ENCODE measurements at regions not wholly inside any gene's neighbourhood (a gene's known extent, or its start where the extent isn't known, plus 50 kb on each side); places are given as distances from the start of the nearest gene placed in this dataset.
A peak's percentile ranks its signal among the peaks of the same experiment; 100 is the strongest.
"Not testable (repeated sequence)": the region's sequence is repeated elsewhere in the genome, so short reads cannot be mapped to it uniquely, and the experiment has no call there.

DNA sequence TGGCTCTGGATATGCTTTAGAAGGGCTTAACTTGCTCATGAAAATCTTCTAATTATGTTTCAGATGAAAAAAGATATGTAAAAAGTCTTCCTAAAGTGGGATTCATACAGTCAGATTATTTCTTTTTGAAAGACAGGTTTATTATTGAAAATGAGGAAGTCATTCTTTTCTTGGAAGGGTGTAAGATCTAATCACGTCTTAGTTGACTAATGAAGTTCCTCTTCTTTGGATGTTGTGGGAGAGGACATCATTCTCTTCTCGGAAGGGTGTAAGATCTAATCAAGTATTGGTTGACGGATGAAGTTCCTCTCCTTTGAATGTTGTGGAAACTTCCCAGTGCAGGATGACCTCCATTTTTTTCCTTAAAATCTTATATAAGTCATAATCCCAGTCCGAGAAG is 74.9 kb downstream of the ALG10 start:
- Histone ChIP-seq H3K4me1 (replicated peaks) (no peaks in the 10 kb centered on the region), H3K36me3 (no peaks in the 10 kb centered on the region), H3K9me3 (replicated peaks) (no peaks in the 10 kb centered on the region), H3K27me3 (replicated peaks) (no peaks in the 10 kb centered on the region), H3K27ac (no peak overlapping the region), H3K4me3 (no peak overlapping the region)
- DNase-seq (ENCODE audit: low read depth in 1 of 2, low spot score in 2 of 2), result no peak

GRCh38 chr12:34105392-34105933 is 83.2 kb downstream of the ALG10 start:
- Histone ChIP-seq H3K4me1 (replicated peaks) (no peaks in the 10 kb centered on the region), H3K27ac (no peak overlapping the region), H3K4me3 (no peak overlapping the region), H3K9me3 (replicated peaks) (peaks cover 6% of the 10 kb centered on the region; the same call in 1 of the 2 replicates), H3K27me3 (replicated peaks) (no peaks in the 10 kb centered on the region), H3K36me3 (no peaks in the 10 kb centered on the region)
- DNase-seq (ENCODE audit: low read depth in 1 of 2, low spot score in 2 of 2), result no peak

GRCh38 chr12:34106172-34106571 is 83.9 kb downstream of the ALG10 start:
- H3K4me3 ChIP-seq, result no peak overlapping the region
- no peak for DNase-seq (ENCODE audit: low read depth in 1 of 2, low spot score in 2 of 2)

GRCh38 chr12:34107016-34107415 is 84.7 kb downstream of the ALG10 start:
- Histone ChIP-seq H3K9me3 (replicated peaks) (peaks cover 6% of the 10 kb centered on the region; the same call in 1 of the 2 replicates), H3K27ac (no peak overlapping the region), H3K36me3 (no peaks in the 10 kb centered on the region), H3K27me3 (replicated peaks) (no peaks in the 10 kb centered on the region), H3K4me1 (replicated peaks) (no peaks in the 10 kb centered on the region), H3K4me3 (no peak overlapping the region)
- DNase-seq (ENCODE audit: low read depth in 1 of 2, low spot score in 2 of 2), result no peak

More at GRCh38 chr12:34106172-34106571, 83.9 kb downstream of the ALG10 start:
- no peaks in the 10 kb centered on the region for H3K36me3 ChIP-seq
- H3K4me1 ChIP-seq (replicated peaks), result no peaks in the 10 kb centered on the region
- H3K9me3 ChIP-seq (replicated peaks), result peaks cover 6% of the 10 kb centered on the region; the same call in 1 of the 2 replicates
- H3K27ac ChIP-seq, result no peak overlapping the region
- no peaks in the 10 kb centered on the region for H3K27me3 ChIP-seq (replicated peaks)

GRCh38 chr12:34107781-34108404 is 85.6 kb downstream of the ALG10 start:
- Histone ChIP-seq H3K9me3 (replicated peaks) (peaks cover 6% of the 10 kb centered on the region; the same call in 1 of the 2 replicates), H3K27me3 (replicated peaks) (no peaks in the 10 kb centered on the region), H3K4me1 (replicated peaks) (no peaks in the 10 kb centered on the region), H3K27ac (no peak overlapping the region), H3K36me3 (no peaks in the 10 kb centered on the region), H3K4me3 (no peak overlapping the region)
- DNase-seq (ENCODE audit: low read depth in 1 of 2, low spot score in 2 of 2), result no peak

- Histone ChIP-seq H3K27ac (no peak overlapping the region), H3K4me1 (replicated peaks) (no peaks in the 10 kb centered on the region), H3K9me3 (replicated peaks) (peaks cover 6% of the 10 kb centered on the region; the same call in 1 of the 2 replicates), H3K36me3 (no peaks in the 10 kb centered on the region), H3K4me3 (no peak overlapping the region), H3K27me3 (replicated peaks) (no peaks in the 10 kb centered on the region)
- DNase-seq (ENCODE audit: low read depth in 1 of 2, low spot score in 2 of 2), result no peak
Observed at GRCh38 chr12:34108405-34108803, 86.1 kb downstream of the ALG10 start.

- no peaks in the 10 kb centered on the region for H3K36me3 ChIP-seq
- H3K27ac ChIP-seq, result no peak overlapping the region
- DNase-seq (ENCODE audit: low read depth in 1 of 2, low spot score in 2 of 2), result no peak
- no peaks in the 10 kb centered on the region for H3K4me1 ChIP-seq (replicated peaks)
- H3K4me3 ChIP-seq, result no peak overlapping the region
- H3K27me3 ChIP-seq (replicated peaks), result no peaks in the 10 kb centered on the region
- peaks cover 6% of the 10 kb centered on the region; the same call in 1 of the 2 replicates for H3K9me3 ChIP-seq (replicated peaks)
Observed at GRCh38 chr12:34108967-34109366, 86.7 kb downstream of the ALG10 start.

- H3K9me3 ChIP-seq (replicated peaks), result peaks cover 6% of the 10 kb centered on the region; the same call in 1 of the 2 replicates
- H3K27ac ChIP-seq, result no peak overlapping the region
- no peak for DNase-seq (ENCODE audit: low read depth in 1 of 2, low spot score in 2 of 2)
- no peaks in the 10 kb centered on the region for H3K4me1 ChIP-seq (replicated peaks)
- H3K36me3 ChIP-seq, result no peaks in the 10 kb centered on the region
- no peaks in the 10 kb centered on the region for H3K27me3 ChIP-seq (replicated peaks)
- no peak overlapping the region for H3K4me3 ChIP-seq
Observed at GRCh38 chr12:34109390-34109789, 87.1 kb downstream of the ALG10 start.

DNA sequence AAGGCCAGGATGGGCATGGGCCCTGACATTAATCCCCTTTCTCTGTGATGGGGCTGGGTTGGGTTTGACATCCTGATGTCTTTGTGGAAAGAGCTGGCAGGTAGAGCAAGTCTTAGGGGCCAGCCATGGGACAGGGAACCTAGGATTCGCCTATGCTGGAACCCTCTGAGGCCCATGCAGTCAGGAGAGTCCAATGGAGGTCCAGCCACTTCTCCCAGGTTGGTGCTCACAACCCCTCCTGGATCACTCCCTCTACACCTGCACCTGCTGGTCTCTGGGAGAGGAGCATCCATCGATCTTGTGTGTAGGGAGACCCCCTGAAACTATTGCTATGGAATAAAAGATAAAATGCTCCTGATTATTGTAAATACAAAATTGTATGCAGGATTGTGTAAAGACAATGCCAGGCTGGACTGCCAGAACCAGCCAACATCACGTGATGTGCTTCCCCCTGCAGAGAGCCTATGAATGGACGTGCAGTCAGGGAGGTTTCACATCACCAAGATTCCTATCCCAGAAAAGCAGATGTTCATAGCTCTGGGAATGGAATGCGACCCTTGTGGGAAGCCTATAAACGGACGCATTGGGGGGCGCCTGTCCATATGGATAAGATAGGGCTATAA is 87.7 kb downstream of the ALG10 start:
- H3K27me3 ChIP-seq (replicated peaks); DNase-seq (ENCODE audit: low read depth in 1 of 2, low spot score in 2 of 2); H3K36me3 ChIP-seq; H3K4me3 ChIP-seq; H3K27ac ChIP-seq; H3K9me3 ChIP-seq (replicated peaks); H3K4me1 ChIP-seq (replicated peaks): not testable (repeated sequence)

GRCh38 chr12:34119366-34119765 is 97.1 kb downstream of the ALG10 start:
- Histone ChIP-seq H3K4me3 (no peak overlapping the region), H3K36me3 (no peaks in the 10 kb centered on the region), H3K4me1 (replicated peaks) (no peaks in the 10 kb centered on the region), H3K9me3 (replicated peaks) (no peaks in the 10 kb centered on the region), H3K27ac (no peak overlapping the region), H3K27me3 (replicated peaks) (no peaks in the 10 kb centered on the region)
- no peak for DNase-seq (ENCODE audit: low read depth in 1 of 2, low spot score in 2 of 2)

GRCh38 chr12:34121360-34121759 is 99.1 kb downstream of the ALG10 start:
- no peaks in the 10 kb centered on the region for H3K36me3 ChIP-seq
- H3K27me3 ChIP-seq (replicated peaks), result no peaks in the 10 kb centered on the region
- no peak overlapping the region for H3K27ac ChIP-seq

GRCh38 chr12:34123092-34123491 is 100.8 kb downstream of the ALG10 start:
- not testable (repeated sequence) for H3K4me1 ChIP-seq (replicated peaks); H3K36me3 ChIP-seq; H3K4me3 ChIP-seq; H3K9me3 ChIP-seq (replicated peaks); H3K27me3 ChIP-seq (replicated peaks); H3K27ac ChIP-seq
- peak in 1 of 2 experiments; percentile 25 for DNase-seq (ENCODE audit: low read depth in 1 of 2, low spot score in 2 of 2)

More at GRCh38 chr12:34121360-34121759, 99.1 kb downstream of the ALG10 start:
- no peaks in the 10 kb centered on the region for H3K9me3 ChIP-seq (replicated peaks)
- H3K4me3 ChIP-seq, result no peak overlapping the region
- no peaks in the 10 kb centered on the region for H3K4me1 ChIP-seq (replicated peaks)
- DNase-seq (ENCODE audit: low read depth in 1 of 2, low spot score in 2 of 2), result no peak

DNA sequence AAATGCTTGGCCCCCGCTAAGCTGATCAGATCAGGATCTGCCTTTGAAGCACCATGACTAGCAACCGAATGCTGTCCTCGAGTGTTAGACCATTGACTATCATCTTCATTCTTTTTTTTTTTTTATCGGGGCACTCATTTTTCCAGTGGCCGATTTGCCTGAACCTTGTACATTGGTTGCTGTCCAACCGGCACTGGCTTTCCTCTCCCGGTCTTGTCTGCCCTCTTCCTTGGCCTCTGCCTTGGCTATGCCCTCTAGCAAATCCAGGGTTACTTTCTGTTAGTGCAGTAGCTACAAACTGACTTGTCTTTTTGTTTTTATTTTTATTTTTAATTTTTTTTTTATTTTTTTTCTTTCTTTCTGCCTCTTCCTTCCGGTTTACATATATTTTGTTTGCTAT is 102.3 kb downstream of the ALG10 start:
- Histone ChIP-seq H3K4me1 (replicated peaks) (no peaks in the 10 kb centered on the region), H3K36me3 (no peaks in the 10 kb centered on the region), H3K27ac (no peak overlapping the region), H3K27me3 (replicated peaks) (no peaks in the 10 kb centered on the region), H3K4me3 (no peak overlapping the region), H3K9me3 (replicated peaks) (no peaks in the 10 kb centered on the region; the same call in 1 of the 2 replicates)
- no peak for DNase-seq (ENCODE audit: low read depth in 1 of 2, low spot score in 2 of 2)

DNA sequence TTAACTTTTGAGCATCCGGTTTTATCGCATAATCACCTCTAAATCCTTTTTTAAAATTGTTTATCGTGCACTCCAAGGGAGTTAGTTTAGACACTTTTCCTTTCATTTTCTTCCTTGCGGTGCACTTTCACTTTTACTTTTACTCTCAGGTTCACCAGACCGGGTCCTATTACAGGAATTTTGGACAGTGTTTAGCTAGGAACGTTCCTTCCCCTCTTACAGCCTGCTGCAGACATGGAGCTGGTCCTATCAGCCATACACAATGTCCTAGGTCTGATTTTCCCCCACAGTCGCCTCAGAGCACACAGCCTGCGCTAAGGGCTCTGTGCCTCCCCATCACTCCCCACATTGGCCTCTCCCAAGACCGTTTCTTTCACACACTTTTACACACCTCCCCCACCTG is 103.9 kb downstream of the ALG10 start:
- H3K9me3 ChIP-seq (replicated peaks), result no peaks in the 10 kb centered on the region; the same call in 1 of the 2 replicates
- DNase-seq (ENCODE audit: low read depth in 1 of 2, low spot score in 2 of 2), result no peak
- no peaks in the 10 kb centered on the region for H3K4me1 ChIP-seq (replicated peaks)
- no peaks in the 10 kb centered on the region for H3K27me3 ChIP-seq (replicated peaks)
- no peaks in the 10 kb centered on the region for H3K36me3 ChIP-seq
- H3K27ac ChIP-seq, result no peak overlapping the region
- no peak overlapping the region for H3K4me3 ChIP-seq
